Endothelial cell (in vitro differentiated cells): ENCODE measurements at regions not wholly inside any gene's neighbourhood (a gene's known extent, or its start where the extent isn't known, plus 50 kb on each side); places are given as distances from the start of the nearest gene placed in this dataset.

ENCODE experiments used
- DNase-seq: peaks from one replicate; pipeline ENCODE4 v3.0.0; 2021; ENCODE audit warnings: low spot score
- H3K27ac Mint-ChIP-seq: one replicate; pipeline ENCODE4 v1.8.0; 2021; ENCODE audit warnings: mixed read lengths, inconsistent platforms; ENCODE audit not compliant: unreplicated experiment
- H3K27me3 Mint-ChIP-seq: one replicate; pipeline ENCODE4 v1.8.0; 2021; ENCODE audit warnings: mild to moderate bottlenecking, moderate library complexity, mixed read lengths, inconsistent platforms; ENCODE audit not compliant: unreplicated experiment
- H3K36me3 Mint-ChIP-seq: one replicate; pipeline ENCODE4 v1.8.0; 2021; ENCODE audit warnings: mild to moderate bottlenecking, low read depth, mixed read lengths, inconsistent platforms; ENCODE audit not compliant: unreplicated experiment
- H3K4me1 Mint-ChIP-seq: one replicate; pipeline ENCODE4 v1.8.0; 2021; ENCODE audit warnings: mild to moderate bottlenecking, mixed read lengths, inconsistent platforms; ENCODE audit not compliant: unreplicated experiment
- H3K4me3 Mint-ChIP-seq: one replicate; pipeline ENCODE4 v1.8.0; 2021; ENCODE audit warnings: mild to moderate bottlenecking, mixed read lengths, inconsistent platforms; ENCODE audit not compliant: unreplicated experiment
- H3K9me3 Mint-ChIP-seq: one replicate; pipeline ENCODE4 v1.8.0; 2021; ENCODE audit warnings: mixed read lengths, inconsistent platforms; ENCODE audit not compliant: unreplicated experiment
- CTCF ChIP-seq: fragments of 200-600 bp; sonication (generic); IDR thresholded peaks from one replicate; pipeline ENCODE4 v1.5.0; 2021; ENCODE audit warnings: antibody characterized with exemption; ENCODE audit not compliant: unreplicated experiment

- peaks cover 5% of the 10 kb centered on the region for H3K9me3 Mint-ChIP-seq
- no peak for DNase-seq
- H3K4me1 Mint-ChIP-seq = peaks cover 9% of the 10 kb centered on the region
- peaks cover 7% of the 10 kb centered on the region for H3K27me3 Mint-ChIP-seq
- no peaks in the 10 kb centered on the region for H3K36me3 Mint-ChIP-seq
- no peak for TF ChIP-seq CTCF
- no peak overlapping the region for H3K27ac Mint-ChIP-seq
- no peak overlapping the region for H3K4me3 Mint-ChIP-seq
Observed at GRCh38 chr3:14280326-14280725, 101.7 kb downstream of the LSM3 start.

- no peak overlapping the region for H3K4me3 Mint-ChIP-seq
- H3K36me3 Mint-ChIP-seq = no peaks in the 10 kb centered on the region
- peaks cover 12% of the 10 kb centered on the region for H3K4me1 Mint-ChIP-seq
- peaks cover 5% of the 10 kb centered on the region for H3K9me3 Mint-ChIP-seq
- DNase-seq = no peak
- TF ChIP-seq CTCF = no peak
- no peak overlapping the region for H3K27ac Mint-ChIP-seq
- H3K27me3 Mint-ChIP-seq = peaks cover 7% of the 10 kb centered on the region
Observed at GRCh38 chr3:14281053-14281452, 102.4 kb downstream of the LSM3 start.

DNA sequence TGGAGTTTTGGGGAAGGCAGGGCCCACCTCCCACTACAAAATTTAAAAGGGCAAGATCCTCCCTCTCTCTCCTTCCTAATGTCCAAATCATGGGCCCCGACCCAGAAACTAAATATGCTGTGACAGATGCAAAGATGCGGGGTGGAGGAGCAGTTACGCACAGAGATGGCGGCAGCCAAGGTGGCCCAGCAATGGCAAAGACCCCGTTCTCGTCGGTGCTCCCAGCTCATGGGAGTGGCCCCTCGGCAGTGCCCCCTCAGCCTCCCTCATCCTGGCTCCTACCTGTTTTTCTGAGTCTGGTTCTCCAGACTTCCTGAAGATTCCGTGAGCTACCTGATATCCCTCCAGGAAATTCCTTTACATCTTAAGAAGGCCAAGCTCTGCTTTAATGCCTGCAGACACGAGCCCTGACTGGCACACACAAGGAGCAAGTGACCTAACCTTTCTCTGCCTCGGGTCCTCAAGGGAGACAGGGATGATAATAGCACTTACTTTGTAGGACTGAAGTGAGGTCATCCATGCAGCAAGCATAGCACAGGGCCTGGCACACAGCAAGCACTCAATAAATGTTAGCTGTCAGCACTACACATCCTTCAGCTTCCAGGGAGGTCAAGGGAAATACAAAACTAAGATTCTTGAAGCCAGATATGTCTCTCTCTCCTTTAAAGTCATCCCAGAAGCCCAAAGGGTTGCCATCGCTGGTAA, 103.5 kb downstream of the LSM3 start:
- TF ChIP-seq CTCF = no peak
- peaks cover 19% of the 10 kb centered on the region for H3K4me1 Mint-ChIP-seq
- peak overlapping the region; percentile 26 for H3K27ac Mint-ChIP-seq
- H3K27me3 Mint-ChIP-seq = peaks cover 9% of the 10 kb centered on the region
- H3K4me3 Mint-ChIP-seq = no peak overlapping the region
- no peak for DNase-seq
- peaks cover 4% of the 10 kb centered on the region for H3K9me3 Mint-ChIP-seq
- H3K36me3 Mint-ChIP-seq = peaks cover 4% of the 10 kb centered on the region

DNA sequence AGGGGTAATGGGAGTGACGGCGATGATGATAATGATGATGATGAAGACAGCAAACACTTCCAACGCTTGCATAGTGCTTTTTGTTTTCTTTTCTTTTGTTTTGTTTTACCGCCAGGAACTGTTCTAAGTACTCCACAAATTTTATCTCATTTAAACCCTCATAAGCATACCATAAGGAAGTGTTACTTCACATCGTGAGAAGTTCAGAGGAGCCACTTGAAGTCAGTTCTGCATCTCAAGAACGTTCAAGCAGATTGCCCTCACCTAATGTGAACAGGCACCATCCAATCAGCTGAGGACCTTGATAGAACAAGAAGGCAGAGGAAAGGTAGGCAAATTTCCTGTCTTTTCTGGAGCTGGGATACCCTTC, 104.1 kb downstream of the LSM3 start:
- TF ChIP-seq CTCF = no peak
- Mint-ChIP-seq H3K4me3 (no peak overlapping the region), H3K27me3 (peaks cover 7% of the 10 kb centered on the region), H3K36me3 (peaks cover 4% of the 10 kb centered on the region), H3K9me3 (no peaks in the 10 kb centered on the region), H3K27ac (no peak overlapping the region), H3K4me1 (peaks cover 20% of the 10 kb centered on the region)
- no peak for DNase-seq

- Mint-ChIP-seq H3K9me3 (no peaks in the 10 kb centered on the region), H3K4me3 (no peak overlapping the region), H3K27me3 (peaks cover 6% of the 10 kb centered on the region), H3K4me1 (peaks cover 20% of the 10 kb centered on the region), H3K27ac (no peak overlapping the region), H3K36me3 (peaks cover 4% of the 10 kb centered on the region)
- TF ChIP-seq CTCF = no peak
- DNase-seq = no peak
Observed at GRCh38 chr3:14283092-14283812, 104.6 kb downstream of the LSM3 start.
